ENCODE measurements at regions not wholly inside any gene's neighbourhood (a gene's known extent, or its start where the extent isn't known, plus 50 kb on each side); places are given as distances from the start of the nearest gene placed in this dataset.

GRCh38 chr20:39857835-39858234 is 831.2 kb downstream of the MAFB start:
- TF ChIP-seq CTCF (IDR thresholded peaks at IDR 0.05; ENCODE audit: insufficient read depth, low read length) (no peak), POLR2AphosphoS5 (IDR thresholded peaks at IDR 0.05; ENCODE audit: low read depth) (no peak), SPI1 (IDR thresholded peaks at IDR 0.05; ENCODE audit: borderline replicate concordance, low read depth) (no peak), REST (IDR thresholded peaks at IDR 0.05; ENCODE audit: insufficient replicate concordance, low read depth) (no peak)
